GM12872 (cell line): ENCODE measurements at regions not wholly inside any gene's neighbourhood (a gene's known extent, or its start where the extent isn't known, plus 50 kb on each side); places are given as distances from the start of the nearest gene placed in this dataset.

ENCODE experiments used
- TF ChIP-seq, protein P1 (sequence below): IDR thresholded peaks from 3 replicates; pipeline ENCODE4 v1.5.1; 2011; ENCODE audit warnings: low read depth, mild to moderate bottlenecking, low read length, moderate library complexity; ENCODE audit not compliant: insufficient read depth

DNA sequence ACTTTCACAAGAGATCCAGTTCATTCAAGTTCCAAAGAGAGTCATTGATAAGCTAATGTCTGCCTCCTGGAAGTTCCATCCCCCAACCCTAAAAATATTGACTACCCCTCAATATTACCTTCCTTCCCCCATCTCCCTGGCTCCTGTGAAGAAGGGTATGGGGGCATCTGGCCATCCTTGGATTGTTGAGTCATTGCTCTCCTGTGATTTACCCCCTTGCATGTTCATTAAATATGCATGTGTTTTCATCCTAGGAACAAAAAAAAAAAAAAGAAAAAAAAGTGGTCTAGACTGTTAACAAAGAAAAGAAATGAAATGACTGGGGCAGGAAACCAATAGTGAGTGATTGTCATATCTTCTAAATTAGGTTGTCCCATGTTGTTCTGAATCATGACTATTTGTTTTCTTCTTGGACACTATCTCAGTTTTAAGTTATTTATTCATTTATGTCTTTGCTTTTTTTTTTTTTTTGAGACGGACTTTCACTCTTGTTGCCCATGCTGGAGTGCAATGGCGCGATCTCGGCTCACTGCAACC is 51.9 kb upstream of the HUWE1 start:
- TF ChIP-seq, protein P1, sequence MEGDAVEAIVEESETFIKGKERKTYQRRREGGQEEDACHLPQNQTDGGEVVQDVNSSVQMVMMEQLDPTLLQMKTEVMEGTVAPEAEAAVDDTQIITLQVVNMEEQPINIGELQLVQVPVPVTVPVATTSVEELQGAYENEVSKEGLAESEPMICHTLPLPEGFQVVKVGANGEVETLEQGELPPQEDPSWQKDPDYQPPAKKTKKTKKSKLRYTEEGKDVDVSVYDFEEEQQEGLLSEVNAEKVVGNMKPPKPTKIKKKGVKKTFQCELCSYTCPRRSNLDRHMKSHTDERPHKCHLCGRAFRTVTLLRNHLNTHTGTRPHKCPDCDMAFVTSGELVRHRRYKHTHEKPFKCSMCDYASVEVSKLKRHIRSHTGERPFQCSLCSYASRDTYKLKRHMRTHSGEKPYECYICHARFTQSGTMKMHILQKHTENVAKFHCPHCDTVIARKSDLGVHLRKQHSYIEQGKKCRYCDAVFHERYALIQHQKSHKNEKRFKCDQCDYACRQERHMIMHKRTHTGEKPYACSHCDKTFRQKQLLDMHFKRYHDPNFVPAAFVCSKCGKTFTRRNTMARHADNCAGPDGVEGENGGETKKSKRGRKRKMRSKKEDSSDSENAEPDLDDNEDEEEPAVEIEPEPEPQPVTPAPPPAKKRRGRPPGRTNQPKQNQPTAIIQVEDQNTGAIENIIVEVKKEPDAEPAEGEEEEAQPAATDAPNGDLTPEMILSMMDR = no peak
